K562 (cell line): ENCODE measurements at regions not wholly inside any gene's neighbourhood (a gene's known extent, or its start where the extent isn't known, plus 50 kb on each side); places are given as distances from the start of the nearest gene placed in this dataset.

ENCODE experiments used
- ATAC-seq: fragments of 200-7000 bp; cut with Tn5 transposase; 3 replicates; pipeline ENCODE4 v1.9.1; 2020; ENCODE audit warnings: moderate library complexity
- BruUV-seq: library from RNA; stranded (reverse); fragments of 400-500 nt; replicated peaks from 2 replicates; lab custom pipeline; 2021; lab: Mats Ljungman, UMichigan
- CTCF ChIA-PET: fragments of 300-600 bp; formaldehyde crosslinking; extraction: SDS; loops from one replicate; lab custom pipeline; 2021; ENCODE audit warnings: low intra/inter-chr PET ratio; lab: Yijun Ruan, JAX
- POLR2A ChIA-PET: fragments of 300-600, 350-650 bp; sonication (Branson Sonifier 250); formaldehyde crosslinking; extraction: SDS; loops from one replicate; lab custom pipeline; 2021; ENCODE audit warnings: antibody characterized with exemption, inconsistent platforms; lab: Yijun Ruan, JAX
- DNase-seq, 4 experiments: peaks; one replicate each; pipeline versions ENCODE4 v3.0.0 to v3.0.0-alpha.2; 2011 to 2018; ENCODE audit warnings: low spot score in 3 of 4, mixed read lengths in 3 of 4; ENCODE audit errors: extremely low read depth in 1 of 4
- FAIRE-seq: peaks from 2 replicates; lab custom pipeline; 2011; peaks lifted over from hg19 to GRCh38; lab: Jason Lieb, UNC
- H2AFZ ChIP-seq: 2 replicates; pipeline ENCODE4 v1.6.0; 2011; ENCODE audit warnings: low read depth, low read length, control low read depth, inconsistent platforms
- H3K27ac ChIP-seq: fragments of 200-600 bp; 3 replicates; pipeline ENCODE4 v1.8.0; 2011; ENCODE audit warnings: low read depth, mild to moderate bottlenecking, control low read depth, inconsistent platforms, low read length, moderate library complexity, mixed read lengths; ENCODE audit errors: extremely low read depth
- H3K27me3 ChIP-seq, 2 experiments: fragments of 300-600 bp in 1 of 2; 2 replicates in 1 of 2; 3 replicates in 1 of 2; pipeline versions ENCODE4 v1.6.0 to v1.8.0; 2011; ENCODE audit warnings: inconsistent platforms in 2 of 2, low read length in 2 of 2, mild to moderate bottlenecking in 1 of 2, mixed read lengths in 1 of 2, moderate library complexity in 1 of 2; ENCODE audit not compliant: control insufficient read depth in 2 of 2, insufficient read depth in 2 of 2
- H3K36me3 ChIP-seq: fragments of 300-600 bp; 3 replicates; pipeline ENCODE4 v1.8.0; 2011; ENCODE audit warnings: mild to moderate bottlenecking, low read length, inconsistent platforms; ENCODE audit not compliant: control insufficient read depth, insufficient read depth
- H3K4me1 ChIP-seq, 2 experiments: fragments of 200-600 bp in 1 of 2; replicated peaks in 1 of 2; 2 replicates in 1 of 2; 3 replicates in 1 of 2; pipeline versions ENCODE4 v1.5.1 to v1.8.0; 2011; ENCODE audit warnings: inconsistent platforms in 2 of 2, low read length in 2 of 2, mild to moderate bottlenecking in 1 of 2, mixed read lengths in 1 of 2, moderate library complexity in 1 of 2; ENCODE audit not compliant: control insufficient read depth in 2 of 2, insufficient read depth in 2 of 2
- H3K4me2 ChIP-seq: 2 replicates; pipeline ENCODE4 v1.6.1; 2011; ENCODE audit warnings: low read length, control low read depth, inconsistent platforms, mixed read lengths; ENCODE audit not compliant: insufficient read depth
- H3K4me3 ChIP-seq: fragments of 200-600 bp; sonication (generic), shearing (Covaris generic); 2 replicates; pipeline ENCODE4 v1.5.1; 2016; ENCODE audit warnings: control low read depth, inconsistent platforms
- H3K79me2 ChIP-seq: fragments of 200-600 bp; 3 replicates; pipeline ENCODE4 v1.8.0; 2011; ENCODE audit warnings: low read length, inconsistent platforms; ENCODE audit not compliant: control insufficient read depth, insufficient read depth
- H3K9ac ChIP-seq, 2 experiments: 2 replicates each; pipeline versions ENCODE4 v1.6.0 to v1.6.1; 2011; ENCODE audit warnings: low read depth in 2 of 2, low read length in 2 of 2, control low read depth in 1 of 2, inconsistent platforms in 1 of 2, mild to moderate bottlenecking in 1 of 2, mixed read lengths in 1 of 2; ENCODE audit not compliant: insufficient read depth in 1 of 2
- H3K9me1 ChIP-seq: one replicate; pipeline ENCODE4 v1.6.0; 2011; ENCODE audit warnings: inconsistent platforms, mild to moderate bottlenecking, low read length, moderate library complexity; ENCODE audit not compliant: control insufficient read depth, insufficient read depth
- H3K9me3 ChIP-seq: replicated peaks from 2 replicates; pipeline ENCODE4 v1.5.1; 2011; ENCODE audit warnings: low read depth, low read length, inconsistent platforms; ENCODE audit not compliant: control insufficient read depth, insufficient read depth
- H4K20me1 ChIP-seq: replicated peaks from 2 replicates; pipeline ENCODE4 v1.6.1; 2011; ENCODE audit warnings: low read length, inconsistent platforms, mixed read lengths; ENCODE audit not compliant: control insufficient read depth, insufficient read depth
- ESRRA ChIP-seq: fragments of 450-650 bp; IDR thresholded peaks from 2 replicates; pipeline ENCODE4 v1.6.1; 2014; ENCODE audit warnings: low read depth, mild to moderate bottlenecking, moderate library complexity, borderline replicate concordance
- FOSL1 ChIP-seq: fragments of 200-800 bp; sonication (Bioruptor generic); conservative IDR thresholded peaks from 2 replicates; pipeline ENCODE4 v1.6.1; 2016; ENCODE audit warnings: missing genetic modification characterization, missing compliant biosample characterization
- GABPA ChIP-seq: fragments of 200-800 bp; sonication (Bioruptor generic); conservative IDR thresholded peaks from 2 replicates; pipeline ENCODE4 v1.6.1; 2016; ENCODE audit warnings: low read depth, missing genetic modification characterization, missing compliant biosample characterization
- HCFC1 ChIP-seq: IDR thresholded peaks from 2 replicates; pipeline ENCODE4 v1.6.1; 2012; ENCODE audit warnings: low read depth, low read length, improper control_type of control experiment
- HIVEP1 ChIP-seq: fragments of 250-450 bp; sonication (Bioruptor Pico); IDR thresholded peaks from 2 replicates; pipeline ENCODE4 v1.4.0; 2020; ENCODE audit warnings: mild to moderate bottlenecking
- IRF9 ChIP-seq: fragments of 450-650 bp; IDR thresholded peaks from 2 replicates; pipeline ENCODE4 v1.6.1; 2016; ENCODE audit warnings: missing biosample characterization, missing genetic modification characterization
- KDM5B ChIP-seq: fragments of 200-600 bp; sonication (generic); IDR thresholded peaks from 2 replicates; pipeline ENCODE4 v1.6.1; 2012; ENCODE audit warnings: low read depth, mild to moderate bottlenecking, moderate library complexity, low read length, control low read depth, inconsistent platforms; ENCODE audit not compliant: insufficient replicate concordance
- MCM3 ChIP-seq: fragments of 450-650 bp; IDR thresholded peaks from 2 replicates; pipeline ENCODE4 v1.6.1; 2016
- MLX ChIP-seq, 2 experiments: fragments of 450-650 bp in 1 of 2; sonication (generic) in 1 of 2; formaldehyde crosslinking; conservative IDR thresholded peaks; 2 replicates each; pipeline versions ENCODE4 v1.4.0 to v1.8.1; 2020 to 2022; ENCODE audit warnings: mild to moderate bottlenecking in 1 of 2, missing genetic modification reagents in 1 of 2
- NR2C1 ChIP-seq, 2 experiments: fragments of 450-650 bp; IDR thresholded peaks; 2 replicates each; pipeline ENCODE4 v1.6.1; 2017; ENCODE audit warnings: mild to moderate bottlenecking in 2 of 2, antibody characterized with exemption in 1 of 2, inconsistent platforms in 1 of 2, missing compliant biosample characterization in 1 of 2, missing genetic modification characterization in 1 of 2
- POLR2H ChIP-seq: IDR thresholded peaks from 2 replicates; pipeline ENCODE4 v1.6.1; 2016; ENCODE audit warnings: missing genetic modification characterization, low read depth, mild to moderate bottlenecking, control low read depth, missing compliant biosample characterization, moderate library complexity
- POLR3G ChIP-seq: IDR thresholded peaks from 2 replicates; pipeline ENCODE4 v1.6.1; 2011; ENCODE audit not compliant: insufficient read length, insufficient replicate concordance; ENCODE audit errors: extremely low read depth
- RBM14 ChIP-seq: fragments of 200-400 bp; formaldehyde crosslinking; IDR thresholded peaks from 2 replicates; pipeline ENCODE4 v1.6.1; 2018; ENCODE audit warnings: low read depth, mild to moderate bottlenecking, low read length, moderate library complexity, borderline replicate concordance; ENCODE audit not compliant: insufficient read depth
- SIN3A ChIP-seq, 2 experiments: fragments of 150-350 bp in 1 of 2; IDR thresholded peaks; 2 replicates each; pipeline ENCODE4 v1.6.1; 2011 to 2016; ENCODE audit warnings: borderline replicate concordance in 2 of 2, low read depth in 2 of 2, low read length in 2 of 2, mild to moderate bottlenecking in 2 of 2, moderate library complexity in 2 of 2; ENCODE audit not compliant: control insufficient read depth in 1 of 2
- SIN3B ChIP-seq: fragments of 450-650 bp; IDR thresholded peaks from 2 replicates; pipeline ENCODE4 v1.6.1; 2017; ENCODE audit warnings: low read depth, mild to moderate bottlenecking, moderate library complexity
- ZKSCAN8 ChIP-seq: fragments of 200-800 bp; sonication (Bioruptor generic); IDR thresholded peaks from 2 replicates; pipeline ENCODE4 v1.6.1; 2016; ENCODE audit warnings: missing genetic modification characterization, missing compliant biosample characterization
- ZNF224 ChIP-seq: sonication (generic); formaldehyde crosslinking; IDR thresholded peaks from 2 replicates; pipeline ENCODE4 v1.8.0; 2022; ENCODE audit warnings: mild to moderate bottlenecking, missing genetic modification reagents
- ZNF280B ChIP-seq: fragments of 250-450 bp; sonication (Bioruptor Pico); IDR thresholded peaks from 2 replicates; pipeline ENCODE4 v1.5.1; 2021; ENCODE audit warnings: mild to moderate bottlenecking
- ZNF316 ChIP-seq: fragments of 450-650 bp; IDR thresholded peaks from 2 replicates; pipeline ENCODE4 v1.6.1; 2016
- WGBS: fragments of 100-300 bp; shearing (Covaris generic); methylation state at CpG from one replicate; pipeline ENCODE4 v1.1.6; 2016; ENCODE audit warnings: low coverage, mixed read lengths; ENCODE audit not compliant: insufficient coverage; ENCODE audit errors: missing lambda C conversion rate; 5-methylcytosine and 5-hydroxymethylcytosine counted together
- in situ Hi-C: fragments of 300-500 bp; cut with MboI; formaldehyde crosslinking; loops from 4 replicates; pipeline ENCODE4 v1.15.0; 2018; ENCODE audit warnings: inconsistent platforms, mixed read lengths
- intact Hi-C: fragments of 100-400 bp; cut with micrococcal nuclease; formaldehyde crosslinking; loops from 2 replicates; pipeline ENCODE4 v1.14.2; 2022

GRCh38 chr9:75210215-75210614 is 121.9 kb downstream of the OSTF1 start (continued):
- TF ChIP-seq ZKSCAN8 (CRISPR knock-in tag) (no peak), FOSL1 (tag) (no peak)
- TF ChIP-seq, all 486 proteins: peak for 0

- no TSS peak for BruUV-seq
- CTCF ChIA-PET: no interaction called here
- no peak for TF ChIP-seq POLR3G
- no peak for TF ChIP-seq ZNF224 (CRISPR knock-in tag)
- TF ChIP-seq MLX (CRISPR knock-in tag; conservative IDR thresholded peaks at IDR 0.05): no peak
- TF ChIP-seq KDM5B: no peak
- no peak for TF ChIP-seq MCM3
- no peak for TF ChIP-seq NR2C1 (IDR thresholded peaks at IDR 0.05)
- no peak for TF ChIP-seq NR2C1 (tag; IDR thresholded peaks at IDR 0.05)
- TF ChIP-seq ZNF280B (CRISPR knock-in tag): no peak
- no peak for TF ChIP-seq ESRRA
- no peak for TF ChIP-seq GABPA (tag)
- TF ChIP-seq POLR2H: no peak
- no peak for TF ChIP-seq ZNF316
- TF ChIP-seq SIN3A (IDR thresholded peaks at IDR 0.05; ENCODE audit: borderline replicate concordance in 2 of 2, control insufficient read depth in 1 of 2, low read depth in 2 of 2, low read length in 2 of 2): no peak
- TF ChIP-seq RBM14: no peak
- TF ChIP-seq SIN3B: no peak
- no peak for TF ChIP-seq HCFC1
- no peak for TF ChIP-seq IRF9 (tag)
- no peak for TF ChIP-seq HIVEP1 (CRISPR knock-in tag)
These were observed 125.5 kb downstream of the OSTF1 start for GRCh38 chr9:75213765-75214164.

More at GRCh38 chr9:75213765-75214164, 125.5 kb downstream of the OSTF1 start:
- H3K9me1 ChIP-seq: no peaks in the 10 kb centered on the region
- WGBS: 0% methylated on average over 3 of the region's 3 CpGs
- no peaks in the 10 kb centered on the region for H3K4me1 ChIP-seq
- no peaks in the 10 kb centered on the region for H3K36me3 ChIP-seq
- no peak overlapping the region for H3K9ac ChIP-seq
- no peak overlapping the region for H3K4me3 ChIP-seq
- in situ Hi-C loops (no loop called here), intact Hi-C loops (no loop called here)
- H3K9me3 ChIP-seq: no peaks in the 10 kb centered on the region
- no peak for FAIRE-seq
- no peak overlapping the region for H2AFZ ChIP-seq
- no peak overlapping the region for H3K4me2 ChIP-seq
- no peak for DNase-seq
- H3K27ac ChIP-seq: no peak overlapping the region
- H4K20me1 ChIP-seq: no peaks in the 10 kb centered on the region
- no peaks in the 10 kb centered on the region for H3K27me3 ChIP-seq
- H3K79me2 ChIP-seq: no peaks in the 10 kb centered on the region
- ATAC-seq: no peak
- POLR2A ChIA-PET: interaction anchor here (0.7 kb wide), 1 partner anchor 1186 kb away, joined by 3 read pairs; no protein-coding TSS in a partner anchor
